Right hindlimb (tissue), 1 donor: ENCODE measurements at regions not wholly inside any gene's neighbourhood (a gene's known extent, or its start where the extent isn't known, plus 50 kb on each side); places are given as distances from the start of the nearest gene placed in this dataset.

Source experiments
- DNase-seq: peaks from one replicate; pipeline ENCODE4 v3.0.0-alpha.2; 2018

GRCh38 chr4:58551676-58552075 is 1441.5 kb upstream of the IGFBP7 start:
- no peak for DNase-seq

DNA sequence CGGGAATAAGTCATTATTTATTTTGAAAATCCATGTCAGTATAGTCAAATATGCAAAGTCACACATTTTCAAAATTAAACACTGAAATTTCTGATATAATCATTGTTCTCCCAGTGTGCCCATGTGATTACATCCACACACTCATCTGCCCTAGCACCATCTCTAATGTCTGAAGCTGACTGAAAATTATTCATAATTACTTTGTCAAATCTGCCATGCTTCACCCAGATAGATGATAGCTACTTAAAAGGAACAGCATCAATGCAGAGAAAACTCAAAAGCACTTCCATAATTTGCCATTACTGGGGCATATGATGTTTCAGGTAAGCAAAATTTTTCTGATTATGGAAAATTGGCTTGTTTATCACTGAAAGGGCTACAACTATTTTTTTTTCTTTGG is 1433.3 kb upstream of the IGFBP7 start:
- no peak for DNase-seq

- no peak for DNase-seq
Observed at GRCh38 chr4:58541926-58542325, 1431.7 kb upstream of the IGFBP7 start.

DNA sequence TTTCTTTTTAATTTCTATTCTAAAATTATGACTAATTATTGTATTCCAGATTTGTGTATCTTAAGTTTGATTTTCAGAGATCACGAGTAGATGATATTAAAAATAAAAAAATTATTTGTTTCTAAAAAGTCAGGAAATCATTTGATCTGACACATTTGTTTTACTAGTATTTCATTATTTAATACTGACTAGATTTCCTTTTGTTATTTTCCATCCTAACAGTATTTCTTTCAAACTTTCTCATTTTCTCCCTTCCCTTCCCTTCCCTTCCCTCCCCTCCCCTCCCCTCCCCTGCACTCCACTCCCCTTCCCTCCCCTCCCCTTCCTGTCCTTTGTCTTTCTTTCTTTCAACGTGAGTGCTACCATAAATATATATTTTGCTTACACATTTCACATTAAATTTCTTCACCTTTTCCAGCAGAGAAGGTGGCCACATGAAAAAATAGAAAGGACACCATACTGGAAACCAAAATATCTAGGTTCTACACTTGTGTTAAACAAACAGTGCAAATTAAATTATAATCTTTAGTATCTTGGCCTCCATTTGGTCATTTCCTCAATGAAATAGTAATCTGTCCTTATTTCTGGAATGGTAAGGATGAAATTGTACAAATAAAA is 1412.7 kb upstream of the IGFBP7 start:
- DNase-seq, result no peak

DNA sequence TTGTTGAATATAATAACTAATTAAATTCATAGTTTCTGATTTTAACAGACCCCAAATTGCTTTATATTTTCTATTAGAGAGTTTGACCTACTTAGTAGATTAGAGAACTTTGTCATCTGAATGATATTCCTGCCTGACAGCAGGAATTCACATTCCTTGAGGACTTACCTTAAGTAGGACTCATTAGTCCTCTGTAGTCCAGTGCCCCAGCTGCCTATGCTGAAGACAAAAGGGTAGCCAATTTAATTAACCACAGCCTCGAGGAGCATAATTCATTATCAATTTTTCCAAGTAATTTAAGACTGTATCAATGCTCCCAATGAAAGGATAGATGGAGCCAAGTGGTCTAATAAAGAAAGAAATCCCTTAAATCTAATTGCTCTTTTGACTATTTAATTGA is 1405.0 kb upstream of the IGFBP7 start:
- DNase-seq, result no peak

DNA sequence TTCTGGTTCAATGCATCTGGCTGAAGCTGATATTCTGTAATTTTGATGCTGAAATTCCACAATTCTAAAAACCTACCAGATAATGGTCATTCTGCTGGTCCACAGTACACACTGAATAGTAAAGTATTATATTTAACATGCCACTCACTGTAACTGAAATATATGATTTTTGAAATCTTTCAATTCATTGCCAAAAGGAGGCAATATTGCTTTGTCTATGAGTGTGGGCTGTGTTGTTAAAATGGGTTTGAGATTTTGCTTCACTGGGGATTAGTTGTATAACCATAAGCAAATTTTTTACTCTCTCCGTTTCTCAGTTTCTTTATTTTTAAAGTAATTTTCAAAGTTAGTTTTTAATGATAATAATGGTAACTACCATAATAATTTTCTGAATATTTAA is 1404.1 kb upstream of the IGFBP7 start:
- no peak for DNase-seq

GRCh38 chr4:58510652-58511051 is 1400.5 kb upstream of the IGFBP7 start:
- DNase-seq, result no peak

GRCh38 chr4:58507079-58507478 is 1396.9 kb upstream of the IGFBP7 start:
- DNase-seq, result no peak

GRCh38 chr4:58502839-58503238 is 1392.7 kb upstream of the IGFBP7 start:
- DNase-seq, result no peak

DNA sequence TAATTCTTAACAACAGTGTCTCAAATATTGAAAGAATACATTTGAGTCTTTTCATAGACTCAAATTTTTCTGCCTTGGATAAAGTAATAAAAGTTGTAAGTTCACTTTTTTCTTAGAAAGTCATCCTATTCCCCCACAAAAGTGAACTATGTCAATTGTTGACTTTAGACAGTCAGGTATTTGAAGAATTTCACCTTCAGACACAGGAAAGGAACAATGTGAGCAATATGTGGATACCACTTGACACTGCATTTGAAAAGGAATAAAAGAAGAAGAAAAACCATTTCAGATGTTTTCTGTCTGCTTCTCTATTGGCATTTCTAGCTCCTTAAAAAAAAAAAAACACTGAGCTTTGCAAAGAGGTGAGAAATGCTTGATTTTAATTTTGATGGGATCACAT is 1389.0 kb upstream of the IGFBP7 start:
- DNase-seq, result no peak

DNA sequence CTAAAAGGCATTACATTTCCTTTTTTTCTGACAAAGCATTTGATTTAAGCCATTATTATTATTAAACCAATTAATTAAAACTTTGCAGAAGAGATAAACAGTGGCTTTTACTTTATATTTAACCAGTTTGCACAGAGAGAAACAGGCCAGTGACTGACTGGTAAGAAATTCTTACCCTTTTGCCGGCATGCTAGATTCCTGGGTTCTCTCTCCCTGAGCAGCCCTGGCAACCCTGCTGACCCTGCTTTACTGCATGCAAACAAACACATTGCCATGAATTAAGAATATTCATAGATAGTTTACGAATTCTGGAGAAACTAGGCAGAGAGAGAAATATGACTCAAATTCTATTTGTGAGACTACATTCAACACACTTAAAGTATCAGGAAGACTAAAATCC is 1381.4 kb upstream of the IGFBP7 start:
- DNase-seq, result no peak

DNA sequence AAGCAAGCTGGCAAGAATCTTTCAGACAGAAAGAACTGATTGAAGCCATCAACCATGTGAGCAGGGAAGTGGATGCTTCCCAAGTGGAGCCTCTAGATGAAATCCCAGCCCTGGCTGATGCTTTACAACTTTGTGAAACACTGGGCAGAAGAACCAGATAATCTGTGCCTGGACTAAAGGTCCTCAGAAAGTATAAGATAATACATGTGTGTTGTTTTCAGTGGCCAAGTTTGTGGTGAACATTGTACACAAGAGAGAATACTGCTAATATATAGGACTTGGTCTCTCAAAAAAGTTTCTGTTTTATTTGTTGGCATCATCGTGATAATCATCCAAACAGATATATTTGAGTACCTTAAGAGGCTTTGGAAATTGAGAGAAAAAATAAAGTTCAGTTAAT is 1367.8 kb upstream of the IGFBP7 start:
- no peak for DNase-seq

- DNase-seq, result no peak
Observed at GRCh38 chr4:58477513-58477912, 1367.3 kb upstream of the IGFBP7 start.

DNA sequence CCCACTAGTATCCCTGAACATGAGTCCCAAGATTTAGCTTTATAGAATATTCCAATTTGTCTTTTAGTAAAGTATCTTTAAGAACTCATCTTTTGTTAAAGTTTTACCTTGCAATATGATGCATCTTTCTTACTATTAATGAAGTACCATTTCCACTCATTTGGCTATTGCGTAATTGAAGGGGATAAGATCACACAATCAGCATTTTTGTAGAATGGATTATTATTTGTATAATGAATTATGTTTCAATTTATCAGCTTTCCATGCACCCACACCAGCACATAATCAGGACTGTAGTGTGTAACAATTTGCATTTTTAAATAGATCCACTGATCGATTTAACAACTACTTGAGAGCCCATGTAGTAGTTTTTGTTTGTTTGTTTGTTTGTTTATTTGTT is 1364.9 kb upstream of the IGFBP7 start:
- no peak for DNase-seq

GRCh38 chr4:58465031-58465430 is 1354.8 kb upstream of the IGFBP7 start:
- DNase-seq, result no peak

DNA sequence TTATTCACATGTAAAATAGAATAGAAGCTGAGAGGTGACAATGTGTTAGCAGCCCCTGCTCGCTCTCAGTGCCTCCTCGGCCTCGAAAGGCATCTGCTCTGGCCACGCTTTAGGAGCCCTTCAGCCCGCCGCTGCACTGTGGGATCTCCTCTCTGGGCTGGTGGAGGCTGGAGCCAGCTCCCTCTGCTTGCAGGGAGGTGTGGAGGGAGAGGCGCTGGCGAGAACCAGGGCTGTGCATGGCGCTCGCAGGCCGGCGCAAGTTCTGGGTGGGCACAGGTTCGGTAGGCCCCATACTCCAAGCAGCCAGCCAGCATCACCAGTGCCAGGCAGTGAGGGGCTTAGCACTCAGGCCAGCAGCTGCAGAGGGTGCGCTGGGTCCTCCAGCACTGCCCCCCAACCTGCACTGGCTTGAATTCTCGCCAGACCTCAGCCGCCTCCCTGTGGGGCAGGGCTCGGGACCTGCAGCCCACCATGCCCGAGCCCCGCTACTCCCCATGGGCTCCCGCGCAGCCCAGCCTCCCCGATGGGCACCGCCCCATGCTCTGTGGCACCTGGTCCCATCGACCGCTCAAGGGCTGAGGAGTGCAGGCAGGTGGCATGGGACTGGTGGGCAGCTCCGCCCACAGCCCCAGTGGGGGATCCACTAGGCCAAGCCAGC is 1346.7 kb upstream of the IGFBP7 start:
- no peak for DNase-seq

- DNase-seq, result no peak
Observed at GRCh38 chr4:58453956-58454355, 1343.8 kb upstream of the IGFBP7 start.

DNA sequence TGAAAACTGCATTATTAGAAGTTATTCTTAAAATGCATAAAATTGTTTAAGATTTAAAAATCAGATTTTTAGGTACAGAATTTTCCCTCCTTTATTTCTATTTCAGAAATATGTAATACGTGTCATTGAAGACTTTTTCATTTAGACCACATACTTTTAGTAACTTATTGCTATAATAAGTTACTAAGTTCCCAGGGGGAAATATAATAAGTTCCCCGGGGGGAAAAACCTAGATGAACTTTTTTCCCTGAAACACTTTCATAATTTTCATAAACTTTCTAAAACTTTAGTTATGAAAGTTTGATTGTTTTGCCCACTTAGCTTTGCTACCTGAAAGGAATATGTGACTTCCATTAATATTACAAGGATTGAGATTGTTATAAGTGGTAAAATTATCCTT is 1341.5 kb upstream of the IGFBP7 start:
- no peak for DNase-seq

- DNase-seq, result no peak
Observed at GRCh38 chr4:58435871-58436270, 1325.7 kb upstream of the IGFBP7 start.

- DNase-seq, result no peak
Observed at GRCh38 chr4:58413849-58414248, 1303.7 kb upstream of the IGFBP7 start.

GRCh38 chr4:58411904-58412303 is 1301.7 kb upstream of the IGFBP7 start:
- DNase-seq, result no peak

DNA sequence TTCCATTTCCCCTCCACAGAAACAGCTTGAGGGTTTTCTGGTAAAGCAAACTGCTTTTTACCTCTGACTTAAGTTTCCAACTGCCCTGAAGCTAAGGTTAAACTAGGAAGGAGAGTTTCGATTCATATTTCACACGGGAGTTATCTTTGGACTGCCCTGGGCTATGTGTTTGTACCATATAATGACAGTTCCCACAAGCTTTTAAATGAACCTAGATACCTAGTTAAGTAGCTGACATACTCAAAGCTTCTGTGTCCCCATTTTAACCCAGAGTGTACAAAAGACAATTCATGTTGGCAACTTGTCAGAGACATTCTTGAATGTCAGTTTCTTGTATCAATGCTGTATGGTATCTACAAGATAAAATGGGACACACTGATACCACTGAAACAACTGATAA is 1296.6 kb upstream of the IGFBP7 start:
- no peak for DNase-seq

DNA sequence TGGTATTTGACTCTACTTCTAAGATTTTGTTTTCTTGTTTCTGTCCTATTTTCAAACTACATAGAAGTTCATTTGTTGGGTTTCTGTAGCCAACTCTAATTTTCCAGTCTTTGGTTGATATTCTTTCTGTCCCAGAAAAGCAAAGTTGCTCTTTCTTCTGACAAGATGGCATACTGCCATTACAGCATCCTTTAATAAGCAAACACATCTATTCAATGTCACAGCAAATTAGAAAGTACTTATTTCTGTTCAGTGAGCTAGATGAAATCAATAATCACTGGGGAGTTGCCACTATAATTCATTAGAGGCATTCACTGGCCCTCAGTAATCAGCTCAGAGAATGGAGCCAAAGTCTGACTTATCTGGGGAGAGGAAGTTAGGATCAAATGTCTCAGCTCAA is 1258.0 kb upstream of the IGFBP7 start:
- no peak for DNase-seq

GRCh38 chr4:58360354-58361133 is 1250.4 kb upstream of the IGFBP7 start:
- no peak for DNase-seq
